Karpas-422 (cell line): ENCODE measurements at regions not wholly inside any gene's neighbourhood (a gene's known extent, or its start where the extent isn't known, plus 50 kb on each side); places are given as distances from the start of the nearest gene placed in this dataset.
"Not testable (repeated sequence)": the region's sequence is repeated elsewhere in the genome, so short reads cannot be mapped to it uniquely, and the experiment has no call there.

Source experiments
- DNase-seq: peaks from one replicate; pipeline ENCODE4 v3.0.0-alpha.2; 2015
- H2AFZ ChIP-seq: fragments of 200-600 bp; sonication (generic); 2 replicates; pipeline ENCODE4 v1.6.1; 2014; ENCODE audit warnings: antibody characterized with exemption, low read length, mixed read lengths
- H3K27ac ChIP-seq: fragments of 200-600 bp; sonication (generic); 2 replicates; pipeline ENCODE4 v1.5.1; 2014; ENCODE audit warnings: mild to moderate bottlenecking, low read length, moderate library complexity
- H3K27me3 ChIP-seq: fragments of 200-600 bp; sonication (generic); 2 replicates; pipeline ENCODE4 v1.6.1; 2014; ENCODE audit warnings: low read length, mixed read lengths
- H3K36me3 ChIP-seq: fragments of 200-600 bp; sonication (generic); 2 replicates; pipeline ENCODE4 v1.6.1; 2014; ENCODE audit warnings: low read length, mixed read lengths; ENCODE audit not compliant: insufficient read depth
- H3K4me1 ChIP-seq: fragments of 200-600 bp; sonication (generic); 2 replicates; pipeline ENCODE4 v1.6.1; 2014; ENCODE audit warnings: mild to moderate bottlenecking, low read length, mixed read lengths
- H3K4me2 ChIP-seq: fragments of 200-600 bp; sonication (generic); 2 replicates; pipeline ENCODE4 v1.6.1; 2014; ENCODE audit warnings: low read length, low read depth, mild to moderate bottlenecking; ENCODE audit not compliant: poor library complexity, severe bottlenecking
- H3K4me3 ChIP-seq: fragments of 200-600 bp; sonication (generic); 2 replicates; pipeline ENCODE4 v1.5.1; 2014; ENCODE audit warnings: mild to moderate bottlenecking, antibody characterized with exemption, low read length, mixed read lengths
- H3K79me2 ChIP-seq: fragments of 200-600 bp; sonication (generic); 2 replicates; pipeline ENCODE4 v1.6.1; 2014; ENCODE audit warnings: mild to moderate bottlenecking, low read length, mixed read lengths
- H3K9ac ChIP-seq: fragments of 200-600 bp; sonication (generic); 2 replicates; pipeline ENCODE4 v1.6.0; 2014; ENCODE audit warnings: low read length
- H3K9me2 ChIP-seq: fragments of 200-600 bp; sonication (generic), shearing (Covaris generic); replicated peaks from 2 replicates; pipeline ENCODE4 v1.6.0; 2014; ENCODE audit warnings: mild to moderate bottlenecking, low read length, moderate library complexity; ENCODE audit not compliant: insufficient read depth
- H3K9me3 ChIP-seq: fragments of 300-700, 200-600 bp; sonication (generic); 2 replicates; pipeline ENCODE4 v1.6.1; 2014; ENCODE audit warnings: low read length, mixed read lengths
- H4K20me1 ChIP-seq: fragments of 200-600 bp; sonication (generic); 2 replicates; pipeline ENCODE4 v1.6.1; 2014; ENCODE audit warnings: mild to moderate bottlenecking, antibody characterized with exemption, low read length, low read depth; ENCODE audit not compliant: insufficient read depth

GRCh38 chr7:57060506-57060905, 71.7 kb downstream of the ZNF479 start:
- H3K36me3 ChIP-seq, H3K27me3 ChIP-seq, H3K4me3 ChIP-seq, DNase-seq, H3K9ac ChIP-seq, H3K4me2 ChIP-seq, H2AFZ ChIP-seq, H3K9me3 ChIP-seq, H4K20me1 ChIP-seq, H3K27ac ChIP-seq, H3K4me1 ChIP-seq, H3K9me2 ChIP-seq, H3K79me2 ChIP-seq: not testable (repeated sequence)

GRCh38 chr7:57016341-57016740, 115.9 kb downstream of the ZNF479 start:
- not testable (repeated sequence) for H4K20me1 ChIP-seq, H3K79me2 ChIP-seq, H3K27ac ChIP-seq, H3K9ac ChIP-seq, H3K36me3 ChIP-seq, H3K4me3 ChIP-seq, DNase-seq, H2AFZ ChIP-seq, H3K9me2 ChIP-seq, H3K9me3 ChIP-seq, H3K27me3 ChIP-seq, H3K4me1 ChIP-seq, H3K4me2 ChIP-seq

- not testable (repeated sequence) for H3K4me1 ChIP-seq, H4K20me1 ChIP-seq, H3K4me3 ChIP-seq, H3K27me3 ChIP-seq, H3K9ac ChIP-seq, H2AFZ ChIP-seq, H3K4me2 ChIP-seq, H3K79me2 ChIP-seq, H3K36me3 ChIP-seq, DNase-seq, H3K27ac ChIP-seq, H3K9me2 ChIP-seq, H3K9me3 ChIP-seq
These were observed 118.5 kb downstream of the ZNF479 start for GRCh38 chr7:57013707-57014106.

GRCh38 chr7:57012907-57013306, 119.3 kb downstream of the ZNF479 start:
- not testable (repeated sequence) for H3K4me3 ChIP-seq, H3K9me2 ChIP-seq, H3K4me2 ChIP-seq, H3K9ac ChIP-seq, H3K79me2 ChIP-seq, H3K36me3 ChIP-seq, H2AFZ ChIP-seq, DNase-seq, H3K27ac ChIP-seq, H3K27me3 ChIP-seq, H3K4me1 ChIP-seq, H3K9me3 ChIP-seq, H4K20me1 ChIP-seq

- H3K4me1 ChIP-seq, H2AFZ ChIP-seq, H3K4me2 ChIP-seq, DNase-seq, H3K9ac ChIP-seq, H3K4me3 ChIP-seq, H4K20me1 ChIP-seq, H3K36me3 ChIP-seq, H3K27me3 ChIP-seq, H3K27ac ChIP-seq, H3K79me2 ChIP-seq, H3K9me2 ChIP-seq, H3K9me3 ChIP-seq: not testable (repeated sequence)
These were observed 123.0 kb downstream of the ZNF479 start for GRCh38 chr7:57009230-57009629.

GRCh38 chr7:57005974-57006373, 126.3 kb downstream of the ZNF479 start:
- not testable (repeated sequence) for H2AFZ ChIP-seq, H3K4me1 ChIP-seq, H3K9me3 ChIP-seq, H3K27ac ChIP-seq, H3K4me2 ChIP-seq, H3K9ac ChIP-seq, H3K4me3 ChIP-seq, H3K36me3 ChIP-seq, H3K27me3 ChIP-seq, H3K79me2 ChIP-seq, H4K20me1 ChIP-seq, DNase-seq, H3K9me2 ChIP-seq

- not testable (repeated sequence) for H3K27ac ChIP-seq, H3K36me3 ChIP-seq, DNase-seq, H3K4me2 ChIP-seq, H3K4me1 ChIP-seq, H3K27me3 ChIP-seq, H3K4me3 ChIP-seq, H3K9me2 ChIP-seq, H3K9ac ChIP-seq, H2AFZ ChIP-seq, H3K79me2 ChIP-seq, H4K20me1 ChIP-seq, H3K9me3 ChIP-seq
These were observed 128.4 kb downstream of the ZNF479 start for GRCh38 chr7:57003821-57004220.

GRCh38 chr7:57001926-57002325, 130.3 kb downstream of the ZNF479 start:
- H3K9me2 ChIP-seq, DNase-seq, H3K9me3 ChIP-seq, H3K4me3 ChIP-seq, H3K4me2 ChIP-seq, H3K4me1 ChIP-seq, H3K9ac ChIP-seq, H3K27me3 ChIP-seq, H3K36me3 ChIP-seq, H3K79me2 ChIP-seq, H4K20me1 ChIP-seq, H2AFZ ChIP-seq, H3K27ac ChIP-seq: not testable (repeated sequence)

GRCh38 chr7:56993779-56994178, 138.5 kb downstream of the ZNF479 start:
- H3K4me3 ChIP-seq, H3K4me1 ChIP-seq, H3K36me3 ChIP-seq, H2AFZ ChIP-seq, H4K20me1 ChIP-seq, H3K9me2 ChIP-seq, H3K79me2 ChIP-seq, H3K4me2 ChIP-seq, H3K9me3 ChIP-seq, DNase-seq, H3K27me3 ChIP-seq, H3K27ac ChIP-seq, H3K9ac ChIP-seq: not testable (repeated sequence)
